ENCODE measurements at regions not wholly inside any gene's neighbourhood (a gene's known extent, or its start where the extent isn't known, plus 50 kb on each side); places are given as distances from the start of the nearest gene placed in this dataset.

- H3K36me3 Mint-ChIP-seq: no peaks in the 10 kb centered on the region
These were observed 863.9 kb downstream of the SUCLG1 start for GRCh38 chr2:83595121-83595690.

GRCh38 chr2:83594241-83595120, 864.6 kb downstream of the SUCLG1 start:
- DNase-seq: no peak
- peaks cover 3 to 5% of the 10 kb centered on the region in 2 donors for H3K9me3 Mint-ChIP-seq
- no peak for ATAC-seq (replicated peaks)
- no peaks in the 10 kb centered on the region for H3K4me1 Mint-ChIP-seq
- H3K27ac Mint-ChIP-seq: no peak overlapping the region
- H3K4me3 Mint-ChIP-seq: no peak overlapping the region
- no peaks in the 10 kb centered on the region for H3K36me3 Mint-ChIP-seq
- H3K27me3 Mint-ChIP-seq: no peaks in the 10 kb centered on the region

More at GRCh38 chr2:83595121-83595690, 863.9 kb downstream of the SUCLG1 start:
- no peaks in the 10 kb centered on the region for H3K27me3 Mint-ChIP-seq
- DNase-seq: no peak
- peaks cover 9% of the 10 kb centered on the region in 2 donors for H3K9me3 Mint-ChIP-seq
- no peak overlapping the region for H3K27ac Mint-ChIP-seq
- H3K4me1 Mint-ChIP-seq: no peaks in the 10 kb centered on the region
- H3K4me3 Mint-ChIP-seq: no peak overlapping the region
- ATAC-seq (replicated peaks): no peak

- no peak for DNase-seq
- H3K9me3 Mint-ChIP-seq: peaks cover 0 to 5% of the 10 kb centered on the region in 2 donors
- no peaks in the 10 kb centered on the region for H3K4me1 Mint-ChIP-seq
- H3K27ac Mint-ChIP-seq: no peak overlapping the region
- ATAC-seq (replicated peaks): no peak
- no peaks in the 10 kb centered on the region for H3K36me3 Mint-ChIP-seq
- no peaks in the 10 kb centered on the region for H3K27me3 Mint-ChIP-seq
- H3K4me3 Mint-ChIP-seq: no peak overlapping the region
These were observed 871.8 kb downstream of the SUCLG1 start for GRCh38 chr2:83587309-83587708.

GRCh38 chr2:83585250-83585649, 873.8 kb downstream of the SUCLG1 start:
- Mint-ChIP-seq H3K36me3 (no peaks in the 10 kb centered on the region), H3K27me3 (no peaks in the 10 kb centered on the region), H3K9me3 (peaks cover 0 to 5% of the 10 kb centered on the region in 2 donors), H3K4me3 (no peak overlapping the region), H3K4me1 (no peaks in the 10 kb centered on the region), H3K27ac (no peak overlapping the region)
- DNase-seq (no peak), ATAC-seq (replicated peaks) (no peak)

GRCh38 chr2:83584672-83585071, 874.4 kb downstream of the SUCLG1 start:
- H3K4me3 Mint-ChIP-seq: no peak overlapping the region
- H3K9me3 Mint-ChIP-seq: peaks cover 0 to 5% of the 10 kb centered on the region in 2 donors
- no peaks in the 10 kb centered on the region for H3K36me3 Mint-ChIP-seq
- no peak for ATAC-seq (replicated peaks)
- no peak overlapping the region for H3K27ac Mint-ChIP-seq
- H3K27me3 Mint-ChIP-seq: no peaks in the 10 kb centered on the region
- H3K4me1 Mint-ChIP-seq: no peaks in the 10 kb centered on the region
- no peak for DNase-seq

GRCh38 chr2:83582589-83582988, 876.5 kb downstream of the SUCLG1 start:
- H3K9me3 Mint-ChIP-seq: peaks cover 0 to 2% of the 10 kb centered on the region in 2 donors
- no peaks in the 10 kb centered on the region for H3K4me1 Mint-ChIP-seq
- no peak for ATAC-seq (replicated peaks)
- no peaks in the 10 kb centered on the region for H3K27me3 Mint-ChIP-seq
- DNase-seq: no peak
- no peak overlapping the region for H3K4me3 Mint-ChIP-seq
- H3K27ac Mint-ChIP-seq: no peak overlapping the region
- no peaks in the 10 kb centered on the region for H3K36me3 Mint-ChIP-seq

- peaks cover 0 to 2% of the 10 kb centered on the region in 2 donors for H3K9me3 Mint-ChIP-seq
- no peaks in the 10 kb centered on the region for H3K27me3 Mint-ChIP-seq
- H3K4me1 Mint-ChIP-seq: no peaks in the 10 kb centered on the region
- no peak overlapping the region for H3K4me3 Mint-ChIP-seq
- no peaks in the 10 kb centered on the region for H3K36me3 Mint-ChIP-seq
- ATAC-seq (replicated peaks): no peak
- DNase-seq: no peak
- no peak overlapping the region for H3K27ac Mint-ChIP-seq
These were observed 879.6 kb downstream of the SUCLG1 start for GRCh38 chr2:83579507-83579906.

GRCh38 chr2:83578405-83578804, 880.7 kb downstream of the SUCLG1 start:
- DNase-seq: no peak
- no peaks in the 10 kb centered on the region for H3K27me3 Mint-ChIP-seq
- no peak for ATAC-seq (replicated peaks)
- no peak overlapping the region for H3K27ac Mint-ChIP-seq
- H3K4me1 Mint-ChIP-seq: no peaks in the 10 kb centered on the region
- no peaks in the 10 kb centered on the region for H3K36me3 Mint-ChIP-seq
- H3K4me3 Mint-ChIP-seq: no peak overlapping the region
- peaks cover 0 to 3% of the 10 kb centered on the region in 2 donors for H3K9me3 Mint-ChIP-seq

GRCh38 chr2:83574614-83575013, 884.5 kb downstream of the SUCLG1 start:
- H3K9me3 Mint-ChIP-seq: peaks cover 0 to 5% of the 10 kb centered on the region in 2 donors

GRCh38 chr2:83573060-83573459, 886.0 kb downstream of the SUCLG1 start:
- no peaks in the 10 kb centered on the region for H3K4me1 Mint-ChIP-seq
- DNase-seq (no peak), ATAC-seq (replicated peaks) (no peak)
- H3K4me3 Mint-ChIP-seq: no peak overlapping the region
- H3K27ac Mint-ChIP-seq: no peak overlapping the region
- peaks cover 0 to 5% of the 10 kb centered on the region in 2 donors for H3K9me3 Mint-ChIP-seq
- no peaks in the 10 kb centered on the region for H3K36me3 Mint-ChIP-seq
- H3K27me3 Mint-ChIP-seq: no peaks in the 10 kb centered on the region

More at GRCh38 chr2:83574614-83575013, 884.5 kb downstream of the SUCLG1 start:
- H3K4me1 Mint-ChIP-seq: no peaks in the 10 kb centered on the region
- DNase-seq (no peak), ATAC-seq (replicated peaks) (no peak)
- H3K36me3 Mint-ChIP-seq: no peaks in the 10 kb centered on the region
- no peaks in the 10 kb centered on the region for H3K27me3 Mint-ChIP-seq
- no peak overlapping the region for H3K4me3 Mint-ChIP-seq
- no peak overlapping the region for H3K27ac Mint-ChIP-seq

GRCh38 chr2:83572400-83572799, 886.7 kb downstream of the SUCLG1 start:
- Mint-ChIP-seq H3K4me3 (no peak overlapping the region), H3K27ac (no peak overlapping the region), H3K36me3 (no peaks in the 10 kb centered on the region), H3K27me3 (no peaks in the 10 kb centered on the region), H3K4me1 (no peaks in the 10 kb centered on the region), H3K9me3 (peaks cover 0 to 5% of the 10 kb centered on the region in 2 donors)
- no peak for ATAC-seq (replicated peaks)
- no peak for DNase-seq

- Mint-ChIP-seq H3K27ac (no peak overlapping the region), H3K4me1 (no peaks in the 10 kb centered on the region), H3K36me3 (no peaks in the 10 kb centered on the region), H3K4me3 (no peak overlapping the region), H3K27me3 (no peaks in the 10 kb centered on the region), H3K9me3 (peaks cover 0 to 6% of the 10 kb centered on the region in 2 donors)
- no peak for DNase-seq
- ATAC-seq (replicated peaks): no peak
These were observed 891.5 kb downstream of the SUCLG1 start for GRCh38 chr2:83567551-83567950.

GRCh38 chr2:83565626-83566025, 893.5 kb downstream of the SUCLG1 start:
- no peaks in the 10 kb centered on the region for H3K27me3 Mint-ChIP-seq
- no peaks in the 10 kb centered on the region for H3K36me3 Mint-ChIP-seq
- H3K27ac Mint-ChIP-seq: no peak overlapping the region
- no peaks in the 10 kb centered on the region for H3K4me1 Mint-ChIP-seq
- DNase-seq (no peak), ATAC-seq (replicated peaks) (no peak)
- H3K4me3 Mint-ChIP-seq: no peak overlapping the region
- peaks cover 0 to 2% of the 10 kb centered on the region in 2 donors for H3K9me3 Mint-ChIP-seq

GRCh38 chr2:83565181-83565580, 893.9 kb downstream of the SUCLG1 start:
- no peak overlapping the region for H3K27ac Mint-ChIP-seq
- no peak for DNase-seq

GRCh38 chr2:83561592-83561991, 897.5 kb downstream of the SUCLG1 start:
- Mint-ChIP-seq H3K9me3 (peaks cover 4 to 13% of the 10 kb centered on the region in 2 donors), H3K27me3 (no peaks in the 10 kb centered on the region), H3K4me3 (no peak overlapping the region), H3K27ac (no peak overlapping the region), H3K4me1 (no peaks in the 10 kb centered on the region), H3K36me3 (no peaks in the 10 kb centered on the region)
- ATAC-seq (replicated peaks) (no peak), DNase-seq (no peak)

More at GRCh38 chr2:83565181-83565580, 893.9 kb downstream of the SUCLG1 start:
- Mint-ChIP-seq H3K36me3 (no peaks in the 10 kb centered on the region), H3K4me1 (no peaks in the 10 kb centered on the region), H3K27me3 (no peaks in the 10 kb centered on the region), H3K9me3 (peaks cover 0 to 2% of the 10 kb centered on the region in 2 donors), H3K4me3 (no peak overlapping the region)
- ATAC-seq (replicated peaks): no peak
